VCaP (cell line): ENCODE measurements at regions not wholly inside any gene's neighbourhood (a gene's known extent, or its start where the extent isn't known, plus 50 kb on each side); places are given as distances from the start of the nearest gene placed in this dataset.

Experiments used
- H3K27ac ChIP-seq: fragments of 450-650 bp; 2 replicates; pipeline ENCODE4 v1.5.1; 2017
- TF ChIP-seq, protein P1 (sequence below): fragments of 450-650 bp; conservative IDR thresholded peaks from 2 replicates; pipeline ENCODE4 v1.5.1; 2017; ENCODE audit warnings: mild to moderate bottlenecking, moderate library complexity

DNA sequence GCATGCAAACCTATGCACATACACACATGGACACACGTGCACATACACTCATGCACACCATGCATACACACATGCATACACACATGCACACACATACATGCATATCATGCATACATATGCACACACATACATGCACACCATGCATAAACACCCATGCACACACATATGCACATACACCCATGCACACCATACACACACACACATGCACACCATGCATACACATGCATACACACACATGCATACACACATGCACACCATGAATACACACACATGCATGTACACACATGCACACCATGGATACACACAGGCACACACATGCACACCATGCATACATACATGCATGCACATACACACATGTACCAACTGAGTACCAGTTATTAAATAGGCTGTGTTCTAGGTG, 543.3 kb upstream of the EEF2KMT start:
- H3K27ac ChIP-seq: no peak overlapping the region
- TF ChIP-seq, protein P1, sequence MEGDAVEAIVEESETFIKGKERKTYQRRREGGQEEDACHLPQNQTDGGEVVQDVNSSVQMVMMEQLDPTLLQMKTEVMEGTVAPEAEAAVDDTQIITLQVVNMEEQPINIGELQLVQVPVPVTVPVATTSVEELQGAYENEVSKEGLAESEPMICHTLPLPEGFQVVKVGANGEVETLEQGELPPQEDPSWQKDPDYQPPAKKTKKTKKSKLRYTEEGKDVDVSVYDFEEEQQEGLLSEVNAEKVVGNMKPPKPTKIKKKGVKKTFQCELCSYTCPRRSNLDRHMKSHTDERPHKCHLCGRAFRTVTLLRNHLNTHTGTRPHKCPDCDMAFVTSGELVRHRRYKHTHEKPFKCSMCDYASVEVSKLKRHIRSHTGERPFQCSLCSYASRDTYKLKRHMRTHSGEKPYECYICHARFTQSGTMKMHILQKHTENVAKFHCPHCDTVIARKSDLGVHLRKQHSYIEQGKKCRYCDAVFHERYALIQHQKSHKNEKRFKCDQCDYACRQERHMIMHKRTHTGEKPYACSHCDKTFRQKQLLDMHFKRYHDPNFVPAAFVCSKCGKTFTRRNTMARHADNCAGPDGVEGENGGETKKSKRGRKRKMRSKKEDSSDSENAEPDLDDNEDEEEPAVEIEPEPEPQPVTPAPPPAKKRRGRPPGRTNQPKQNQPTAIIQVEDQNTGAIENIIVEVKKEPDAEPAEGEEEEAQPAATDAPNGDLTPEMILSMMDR: no peak

DNA sequence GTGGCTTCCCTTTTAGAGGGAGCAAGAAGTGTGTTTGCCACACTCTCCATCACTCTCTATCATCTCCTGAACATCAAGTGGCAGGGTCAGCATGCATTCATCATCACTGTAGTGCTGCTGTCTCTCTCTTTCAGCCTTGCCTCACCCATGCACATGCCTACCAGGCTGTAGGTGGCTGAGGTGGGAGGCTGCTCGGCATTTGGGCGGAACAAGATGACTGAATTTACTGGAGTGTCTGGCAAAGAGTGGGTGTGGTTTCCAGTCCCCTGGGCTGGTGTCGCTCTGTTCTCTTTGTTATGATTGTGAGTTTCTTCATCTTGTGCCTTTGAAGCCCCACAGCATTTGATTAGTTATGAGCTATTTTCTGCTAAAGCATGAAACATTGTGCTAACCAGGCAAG, 541.9 kb upstream of the EEF2KMT start:
- TF ChIP-seq, protein P1: no peak

DNA sequence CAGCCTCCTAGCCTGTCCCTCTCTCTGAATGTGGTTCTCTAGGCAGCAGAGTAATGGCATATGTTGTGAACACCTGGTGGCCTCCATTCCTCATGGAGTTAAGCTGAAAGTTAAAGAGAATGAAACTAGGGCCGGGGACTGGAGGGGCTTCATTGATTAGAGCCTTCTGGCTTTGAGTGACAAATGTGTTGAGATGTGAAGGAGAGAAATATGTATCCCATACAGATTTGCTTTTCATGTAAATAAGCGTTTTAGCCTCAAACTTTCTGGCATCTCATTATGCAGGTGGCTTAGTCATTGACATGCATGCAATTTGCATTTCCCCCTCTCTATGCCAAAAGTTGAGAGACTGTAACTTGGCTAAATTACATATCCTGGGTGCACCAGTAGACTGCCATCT, 537.7 kb upstream of the EEF2KMT start:
- TF ChIP-seq, protein P1: no peak
- no peak overlapping the region for H3K27ac ChIP-seq

More for the DNA sequence above, 541.9 kb upstream of the EEF2KMT start:
- H3K27ac ChIP-seq: no peak overlapping the region

DNA sequence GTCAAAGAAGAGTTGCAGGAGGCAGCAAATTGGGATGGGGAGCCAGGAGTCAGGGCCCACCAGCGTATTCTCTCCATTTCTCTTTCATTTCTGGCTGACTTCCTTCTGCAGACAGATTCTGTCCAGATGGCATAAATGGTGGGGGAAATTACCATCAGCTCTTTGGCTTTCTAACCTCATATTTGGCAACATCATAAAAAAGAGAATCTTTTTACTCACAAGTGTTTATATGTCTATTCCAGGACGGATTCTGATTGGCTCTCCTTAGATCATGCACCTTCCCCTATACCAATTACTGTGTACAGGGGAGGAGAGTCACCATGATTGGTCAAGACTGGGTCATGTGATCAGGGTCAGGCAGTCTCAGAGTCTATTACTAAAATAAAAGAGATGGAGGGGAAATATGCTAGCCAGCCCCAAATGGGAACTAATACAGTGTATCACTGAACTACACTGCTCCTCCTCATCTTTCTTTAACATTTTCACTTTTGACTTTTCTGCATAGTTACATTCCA, 537.1 kb upstream of the EEF2KMT start:
- TF ChIP-seq, protein P1: no peak
- no peak overlapping the region for H3K27ac ChIP-seq

DNA sequence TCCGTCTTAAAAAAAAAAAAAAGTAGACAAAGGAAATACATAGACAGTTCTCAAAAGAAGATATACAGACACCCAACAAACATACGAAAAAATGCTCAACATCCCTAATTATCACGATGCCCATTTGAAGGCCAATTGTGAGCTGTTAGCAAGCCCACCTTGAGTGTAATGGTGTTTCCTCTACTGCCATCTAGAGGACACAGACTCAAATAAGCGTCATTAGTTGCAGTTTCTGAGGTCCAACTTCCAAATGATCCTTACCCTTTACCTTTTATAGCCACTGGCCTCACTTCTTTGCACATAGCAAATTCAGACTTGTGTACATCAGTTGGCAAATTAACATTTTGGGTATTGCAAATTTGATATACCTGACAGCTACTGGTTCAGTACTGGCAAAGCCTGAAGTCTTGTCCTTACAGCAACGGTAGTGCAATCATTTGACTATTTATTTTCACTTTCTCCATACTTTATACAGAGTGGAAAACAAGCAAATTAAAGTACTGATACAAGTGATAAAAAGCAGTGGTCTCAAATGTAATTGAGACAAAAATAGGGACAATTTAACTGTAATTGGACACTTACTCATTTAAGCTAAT, 536.3 kb upstream of the EEF2KMT start:
- no peak overlapping the region for H3K27ac ChIP-seq
- TF ChIP-seq, protein P1: peak; percentile 71

DNA sequence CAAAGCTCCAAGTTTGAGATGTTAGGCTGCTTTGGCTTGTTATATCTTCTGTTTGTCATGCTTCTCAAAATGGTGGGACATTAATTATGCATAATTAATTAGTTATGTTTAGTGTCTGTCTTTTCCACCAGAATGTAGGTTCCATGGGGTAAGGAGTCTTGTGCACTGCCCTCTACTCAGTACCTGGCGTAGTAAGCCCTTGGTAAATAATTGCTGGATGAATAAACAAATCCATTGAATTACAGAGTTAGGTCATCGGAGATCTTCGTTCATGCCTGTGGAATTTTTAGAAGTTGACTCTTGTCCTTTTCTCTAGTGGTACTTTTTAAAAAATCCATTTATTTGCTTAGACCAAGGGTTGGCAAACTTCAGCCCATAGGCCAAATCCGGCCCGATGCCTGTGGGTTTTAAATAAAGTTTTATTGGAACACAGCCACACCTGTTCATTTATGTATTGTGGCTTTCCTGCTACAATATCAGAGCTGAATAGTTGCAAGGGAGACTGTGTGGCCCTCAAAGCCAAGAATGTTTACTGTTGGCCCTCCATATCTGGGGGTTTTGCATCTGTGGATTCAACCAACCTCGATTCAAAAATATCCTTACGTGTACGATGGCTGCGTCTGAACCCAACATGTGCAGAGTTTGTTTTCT, 524.8 kb upstream of the EEF2KMT start:
- TF ChIP-seq, protein P1: no peak
- H3K27ac ChIP-seq: no peak overlapping the region

DNA sequence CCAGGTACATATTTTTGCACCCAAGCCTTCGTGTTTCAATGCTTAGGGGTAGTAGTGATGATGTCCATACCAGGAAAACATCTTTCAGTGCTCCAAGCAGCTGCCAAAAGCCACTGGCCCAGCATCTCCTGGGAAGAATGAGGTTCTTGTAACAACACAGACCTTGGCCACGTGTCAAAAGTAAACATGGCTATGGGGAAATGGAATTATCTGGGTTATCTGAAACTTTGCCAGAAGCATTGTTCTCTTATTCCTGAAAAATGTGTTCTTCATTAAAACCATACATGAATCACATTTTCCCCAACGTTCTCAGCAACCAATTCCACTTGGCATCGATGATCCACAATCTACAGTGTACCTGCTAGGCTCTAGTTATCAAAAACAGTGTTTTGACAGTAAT, 524.2 kb upstream of the EEF2KMT start:
- TF ChIP-seq, protein P1: no peak
- no peak overlapping the region for H3K27ac ChIP-seq
